HG03108 (cell line): ENCODE measurements at regions not wholly inside any gene's neighbourhood (a gene's known extent, or its start where the extent isn't known, plus 50 kb on each side); places are given as distances from the start of the nearest gene placed in this dataset.

Source experiments
- ATAC-seq: cut with Tn5 transposase; IDR thresholded peaks from one replicate; pipeline ENCODE4 v1.9.1; 2021; ENCODE audit warnings: moderate library complexity; ENCODE audit not compliant: unreplicated experiment

- ATAC-seq, result no peak
Observed at GRCh38 chr6:16976385-16977183, 125.3 kb upstream of the STMND1 start.

DNA sequence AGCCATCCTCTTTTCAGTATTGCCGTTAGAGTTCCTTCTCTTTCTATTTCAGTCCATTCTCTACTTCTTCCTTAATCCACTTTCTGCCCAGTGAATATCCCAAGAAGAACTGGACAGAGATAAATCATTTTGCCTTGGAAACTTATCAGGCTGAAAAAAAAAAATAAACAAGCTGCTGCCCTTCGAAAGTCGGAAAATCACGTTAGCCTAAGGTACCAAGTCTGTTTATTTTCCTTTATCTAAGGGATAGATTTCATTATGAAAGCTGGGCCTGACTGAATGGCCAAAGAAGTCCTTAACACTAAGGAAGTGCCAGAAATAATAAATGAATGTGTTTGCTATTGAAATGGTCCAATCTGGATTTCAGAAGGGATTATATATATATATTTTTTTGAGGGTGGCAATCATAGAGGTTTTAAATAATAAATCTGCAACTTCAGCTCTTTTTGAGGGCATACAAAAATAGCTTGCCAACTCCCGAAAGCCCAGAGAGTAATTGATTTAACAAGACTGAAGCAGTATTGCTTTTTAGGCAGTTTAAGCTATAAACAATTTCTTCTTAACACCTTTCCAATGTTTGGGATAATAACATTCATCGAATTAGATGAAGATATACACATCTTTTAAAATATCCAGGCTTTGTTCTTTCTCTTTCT, 127.0 kb upstream of the STMND1 start:
- ATAC-seq, result no peak

DNA sequence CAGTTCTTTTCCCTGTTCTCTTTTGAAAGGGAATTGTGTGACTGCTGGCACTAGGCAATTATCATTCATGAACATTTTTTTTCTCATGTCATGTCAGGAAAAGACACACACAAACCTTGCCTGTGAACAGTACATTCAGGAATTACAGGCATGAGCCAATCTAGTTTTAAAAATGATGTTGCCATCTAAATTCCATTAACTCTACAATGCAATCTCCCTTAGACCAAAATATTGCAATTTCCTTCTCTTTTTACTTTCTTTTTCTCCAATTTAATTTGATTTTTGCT, 127.5 kb upstream of the STMND1 start:
- ATAC-seq, result no peak

DNA sequence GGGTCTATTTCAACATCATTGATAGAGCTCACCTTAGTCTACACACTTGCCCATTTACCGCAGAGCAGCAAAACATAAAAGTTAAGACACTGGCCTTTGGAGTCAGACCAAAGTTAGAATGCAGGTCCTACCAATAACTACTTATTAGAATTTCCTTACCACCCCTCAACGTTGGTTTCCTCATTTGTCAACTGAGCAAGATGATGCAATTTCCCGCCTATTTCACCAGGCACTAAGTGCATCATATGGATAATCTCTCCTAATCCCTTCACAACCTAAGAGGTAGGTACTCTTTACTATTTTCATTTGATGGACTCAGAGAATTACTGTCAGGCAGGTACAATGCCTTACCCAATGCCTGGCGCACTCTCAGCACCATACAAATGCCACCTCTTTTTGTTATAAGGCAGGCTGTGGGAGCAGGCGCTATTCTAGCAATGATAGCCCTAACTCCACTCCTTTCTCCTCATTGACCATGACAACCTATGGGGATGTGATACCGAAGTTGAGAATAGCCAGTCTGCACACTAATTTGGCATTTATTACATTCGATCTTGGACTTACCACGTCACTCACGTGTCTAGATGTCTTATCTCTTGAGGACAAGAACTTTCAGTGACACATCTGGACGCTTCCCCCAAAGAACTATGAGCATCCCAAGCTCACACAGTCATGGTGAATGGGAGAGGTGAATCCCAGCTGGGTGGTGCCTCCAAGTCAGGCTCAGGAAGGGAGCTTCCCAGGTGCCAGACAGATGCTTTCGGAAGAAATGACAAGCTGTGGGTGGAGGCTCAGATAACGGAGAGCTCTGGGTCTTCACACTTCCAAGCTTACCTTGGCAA, 128.1 kb upstream of the STMND1 start:
- ATAC-seq, result no peak

DNA sequence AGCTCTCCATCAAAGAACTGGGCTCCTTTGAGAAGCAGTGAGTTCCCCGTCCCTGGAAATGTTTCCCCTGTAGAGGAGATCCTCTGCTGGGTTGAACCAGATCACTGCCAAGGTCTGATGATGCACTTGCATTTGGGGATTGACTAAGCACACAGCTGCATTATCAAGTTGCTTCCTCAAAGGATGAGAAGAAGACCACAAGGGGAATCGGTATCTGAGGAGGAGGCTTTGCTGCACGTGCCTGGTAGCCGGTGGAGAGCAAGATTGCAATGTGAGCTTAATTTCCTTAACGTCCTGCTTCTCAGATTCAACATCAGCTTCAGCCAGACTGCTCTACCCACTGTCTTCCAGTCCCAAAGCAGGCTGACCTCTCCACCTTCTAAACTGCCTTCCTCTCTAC, 128.8 kb upstream of the STMND1 start:
- ATAC-seq, result no peak

DNA sequence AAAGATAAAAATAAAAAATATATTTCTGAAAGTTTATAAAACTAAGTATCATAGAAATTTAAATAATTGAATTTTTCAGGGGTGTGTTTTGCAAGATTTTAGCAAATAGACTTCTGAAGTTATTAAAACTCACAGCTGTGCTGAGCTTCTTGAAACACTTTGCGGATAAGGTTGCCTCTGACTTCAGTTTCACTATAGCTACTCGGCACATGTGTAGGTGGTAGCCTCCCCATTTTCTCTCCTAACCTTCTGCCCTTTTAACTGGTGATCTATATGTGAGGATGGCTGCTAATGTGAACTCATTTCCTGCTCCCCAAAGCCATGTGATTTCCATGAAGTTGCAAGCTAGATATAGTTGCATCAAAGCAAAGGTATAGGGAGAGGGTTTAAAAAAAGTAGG, 129.3 kb upstream of the STMND1 start:
- no peak for ATAC-seq

- ATAC-seq, result no peak
Observed at GRCh38 chr6:16969699-16970655, 131.9 kb upstream of the STMND1 start.

DNA sequence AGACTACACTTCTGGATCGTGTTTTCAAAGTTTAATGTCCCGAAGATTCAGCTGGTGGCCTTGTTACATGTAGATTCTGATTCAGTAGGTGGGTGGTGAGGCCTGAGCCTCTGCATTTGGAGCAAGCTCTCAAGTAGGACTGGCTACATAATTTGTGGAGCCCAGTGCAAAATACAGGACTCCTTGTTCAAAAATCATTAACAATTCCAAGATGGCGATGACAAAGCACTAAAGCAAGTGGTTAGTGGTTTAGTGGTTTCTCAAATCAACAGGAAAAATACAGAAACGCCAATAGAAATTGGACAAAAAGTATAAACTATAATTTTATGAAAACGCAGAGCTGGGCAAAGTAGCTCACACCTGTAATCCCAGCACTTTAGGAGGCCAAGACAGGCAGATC, 133.7 kb upstream of the STMND1 start:
- ATAC-seq, result no peak

GRCh38 chr6:16967470-16967817, 134.4 kb upstream of the STMND1 start:
- no peak for ATAC-seq

DNA sequence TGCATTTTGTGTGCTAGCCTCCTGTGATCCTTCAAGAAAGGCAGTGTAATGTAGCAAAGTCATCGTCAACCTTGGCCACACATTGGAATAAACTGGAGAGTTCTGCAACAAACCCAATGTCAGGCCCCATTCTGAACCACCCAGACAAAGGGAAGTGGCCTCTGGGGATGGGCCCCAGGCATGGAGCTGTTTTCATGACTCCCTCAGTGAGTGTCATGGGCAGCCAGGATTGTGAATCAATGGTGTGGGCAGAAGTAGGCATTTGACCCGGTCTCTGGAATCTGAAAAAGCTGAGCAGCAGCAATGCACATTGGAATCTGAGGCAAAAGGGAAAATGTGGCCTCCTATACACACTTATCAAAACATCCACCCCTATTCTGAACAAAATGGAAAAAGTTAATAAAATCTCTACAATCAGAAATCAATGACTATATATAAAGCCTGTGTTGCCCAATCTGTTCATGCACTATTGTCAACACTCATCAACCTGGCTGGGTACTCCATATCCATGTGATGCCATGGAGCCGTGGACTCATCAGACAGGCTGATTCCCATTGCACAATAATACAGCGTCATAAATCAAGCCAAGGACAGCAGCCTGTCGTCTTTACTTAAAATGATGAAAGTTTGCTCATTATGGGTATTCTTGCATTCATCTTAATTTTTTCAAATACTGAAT, 134.9 kb upstream of the STMND1 start:
- ATAC-seq, result no peak

- ATAC-seq, result no peak
Observed at GRCh38 chr6:16965689-16966088, 136.2 kb upstream of the STMND1 start.

DNA sequence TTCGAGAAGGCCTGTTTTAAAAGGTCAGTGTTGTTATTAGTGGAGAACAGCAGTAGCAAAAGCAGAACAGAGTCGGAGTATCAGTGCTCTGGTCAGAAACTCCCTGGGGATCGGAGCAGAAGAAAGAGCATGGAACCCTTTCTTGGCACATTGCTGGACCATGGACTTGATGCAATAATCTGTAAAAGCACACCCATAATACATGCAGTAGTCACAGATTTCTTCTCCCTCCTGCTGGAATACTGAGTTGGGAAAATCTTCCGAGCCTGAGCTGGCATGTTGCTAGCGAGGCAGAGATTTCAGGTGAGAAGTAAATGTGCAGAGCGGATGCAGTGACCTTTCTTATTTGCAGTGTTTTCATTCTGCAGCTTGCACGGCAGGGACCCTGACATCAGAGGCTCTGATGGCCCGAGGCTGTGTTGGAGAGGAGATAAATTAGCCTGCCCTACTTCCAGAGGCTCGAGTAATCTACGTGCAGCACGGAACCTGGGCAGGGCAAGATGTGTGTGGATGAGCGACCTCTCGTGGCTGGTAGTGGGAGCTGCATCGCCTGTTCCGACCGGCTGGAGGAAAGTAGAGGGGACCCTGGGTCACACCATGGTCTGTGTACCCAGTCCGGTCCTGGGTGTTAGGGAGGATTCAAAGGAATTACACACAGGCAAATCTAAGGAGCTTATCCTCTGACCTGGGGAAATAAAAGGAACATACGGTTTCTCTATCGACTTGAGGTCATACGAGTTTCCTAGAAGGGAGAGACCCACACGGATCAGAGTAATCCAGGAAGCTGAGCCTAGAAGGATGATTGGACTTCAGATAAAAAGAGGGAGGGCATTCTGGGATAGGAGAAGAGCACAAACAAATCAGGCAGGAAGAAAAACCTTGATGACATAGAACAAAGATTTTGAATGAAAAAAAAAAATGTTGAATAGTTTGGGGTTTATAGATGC, 137.0 kb upstream of the STMND1 start:
- ATAC-seq, result no peak

DNA sequence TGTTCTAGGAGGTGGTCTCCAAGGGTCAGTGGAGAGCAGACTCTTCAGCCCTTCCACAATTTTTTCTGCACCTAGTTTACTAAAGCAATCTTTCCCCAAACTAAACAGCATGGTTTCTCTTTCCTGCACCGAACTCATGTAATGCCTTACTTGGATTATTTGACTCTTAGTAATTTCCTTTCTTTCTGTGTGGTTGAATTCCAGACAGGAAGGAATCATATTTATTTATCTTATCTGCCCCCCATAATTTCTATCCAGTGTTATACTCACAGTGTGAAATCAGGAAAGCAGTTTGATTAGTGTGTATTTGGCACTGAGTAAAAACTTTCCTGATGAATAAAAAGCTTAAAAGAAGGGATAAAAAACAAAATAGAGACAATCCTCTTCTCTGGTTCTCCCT, 140.3 kb upstream of the STMND1 start:
- ATAC-seq, result no peak

DNA sequence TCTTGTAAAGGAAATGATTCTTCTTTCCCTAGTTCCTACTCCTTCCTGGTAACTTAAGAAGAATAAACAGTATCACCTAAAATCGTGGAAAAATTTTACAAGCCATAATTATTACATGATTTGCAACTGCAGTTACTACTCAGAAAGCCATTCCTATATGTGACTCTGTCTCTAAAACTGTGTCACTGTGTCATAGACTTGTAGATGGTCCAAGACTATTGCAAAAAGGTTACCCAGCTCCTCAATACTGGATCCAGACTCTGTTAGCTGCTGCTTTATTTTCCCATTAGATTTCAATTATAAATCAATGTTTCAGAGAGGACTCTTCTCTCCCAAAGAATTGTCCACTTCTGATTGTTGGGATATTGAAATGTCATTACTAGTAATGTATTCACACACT, 142.1 kb upstream of the STMND1 start:
- ATAC-seq, result no peak

- ATAC-seq, result no peak
Observed at GRCh38 chr6:16956361-16956760, 145.5 kb upstream of the STMND1 start.

GRCh38 chr6:16955899-16956298, 146.0 kb upstream of the STMND1 start:
- no peak for ATAC-seq

DNA sequence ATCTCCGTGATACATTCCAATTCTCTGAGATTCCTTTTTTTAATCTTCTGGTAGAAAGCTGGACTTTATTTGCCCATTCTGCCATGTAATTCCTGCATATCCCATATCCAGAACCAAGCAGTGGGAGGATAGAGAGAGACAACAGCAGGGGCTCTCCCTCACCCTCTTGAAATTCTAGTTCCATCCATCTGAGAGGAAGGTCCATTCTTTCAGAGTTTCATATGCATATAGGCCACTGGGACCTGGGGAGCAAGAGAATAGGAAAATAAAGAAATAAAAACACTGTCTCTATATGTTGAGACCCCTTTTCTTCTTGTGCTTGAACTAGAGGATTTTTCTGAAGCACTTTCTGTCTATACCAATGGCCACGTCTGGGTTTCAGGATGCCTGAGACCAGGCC, 147.9 kb upstream of the STMND1 start:
- ATAC-seq, result no peak

- ATAC-seq, result no peak
Observed at GRCh38 chr6:16953446-16953845, 148.4 kb upstream of the STMND1 start.

- no peak for ATAC-seq
Observed at GRCh38 chr6:16950825-16951495, 150.9 kb upstream of the STMND1 start.
